ENCODE measurements at regions not wholly inside any gene's neighbourhood (a gene's known extent, or its start where the extent isn't known, plus 50 kb on each side); places are given as distances from the start of the nearest gene placed in this dataset.

DNA sequence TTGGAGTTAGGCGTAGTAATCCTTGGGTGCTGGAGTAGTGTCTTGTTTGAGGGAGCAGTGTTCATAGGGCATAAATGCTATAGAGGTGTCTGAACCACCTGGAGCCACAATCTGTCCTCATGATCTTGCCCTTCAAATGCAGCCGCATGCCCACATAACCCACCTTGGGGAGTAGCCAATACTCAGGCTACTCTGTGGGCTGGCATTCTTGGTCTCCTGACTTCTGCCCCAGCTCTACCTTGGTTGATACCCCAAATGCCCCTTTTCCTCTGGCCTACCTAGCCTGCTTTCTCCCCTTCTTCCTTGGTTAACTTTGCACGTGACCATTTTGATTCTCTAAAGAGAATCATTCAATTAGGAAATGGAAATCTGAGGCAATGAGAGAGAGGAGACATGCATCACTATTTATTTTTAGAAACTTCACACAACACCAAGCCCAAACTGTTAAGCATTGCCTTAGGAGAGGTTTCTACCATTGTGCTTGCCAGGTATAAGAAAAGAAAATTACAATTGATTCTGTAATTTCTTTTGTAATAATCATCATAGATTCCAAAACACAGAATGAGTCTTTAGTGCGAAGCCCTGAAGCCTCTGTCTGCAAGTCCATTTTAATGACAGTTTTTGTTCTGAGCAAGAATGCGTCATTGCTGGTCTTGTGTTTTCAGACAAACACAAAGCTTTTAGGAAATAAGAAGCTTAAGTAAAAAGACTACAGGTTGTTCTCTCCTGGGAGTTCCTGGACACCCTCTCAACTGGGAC is 135.2 kb downstream of the C9orf152 start:
- TF ChIP-seq, protein P1, sequence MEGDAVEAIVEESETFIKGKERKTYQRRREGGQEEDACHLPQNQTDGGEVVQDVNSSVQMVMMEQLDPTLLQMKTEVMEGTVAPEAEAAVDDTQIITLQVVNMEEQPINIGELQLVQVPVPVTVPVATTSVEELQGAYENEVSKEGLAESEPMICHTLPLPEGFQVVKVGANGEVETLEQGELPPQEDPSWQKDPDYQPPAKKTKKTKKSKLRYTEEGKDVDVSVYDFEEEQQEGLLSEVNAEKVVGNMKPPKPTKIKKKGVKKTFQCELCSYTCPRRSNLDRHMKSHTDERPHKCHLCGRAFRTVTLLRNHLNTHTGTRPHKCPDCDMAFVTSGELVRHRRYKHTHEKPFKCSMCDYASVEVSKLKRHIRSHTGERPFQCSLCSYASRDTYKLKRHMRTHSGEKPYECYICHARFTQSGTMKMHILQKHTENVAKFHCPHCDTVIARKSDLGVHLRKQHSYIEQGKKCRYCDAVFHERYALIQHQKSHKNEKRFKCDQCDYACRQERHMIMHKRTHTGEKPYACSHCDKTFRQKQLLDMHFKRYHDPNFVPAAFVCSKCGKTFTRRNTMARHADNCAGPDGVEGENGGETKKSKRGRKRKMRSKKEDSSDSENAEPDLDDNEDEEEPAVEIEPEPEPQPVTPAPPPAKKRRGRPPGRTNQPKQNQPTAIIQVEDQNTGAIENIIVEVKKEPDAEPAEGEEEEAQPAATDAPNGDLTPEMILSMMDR (IDR thresholded peaks at IDR 0.05; ENCODE audit: borderline replicate concordance, extremely low read depth, low read length, poor library complexity, severe bottlenecking) = no peak
- TF ChIP-seq EZH2 (IDR thresholded peaks at IDR 0.05; ENCODE audit: borderline replicate concordance, low read depth, low read length, severe bottlenecking) = no peak

Data from DND-41 (cell line).